DMS114 treated with DMSO at 0.1 percent for 48 hours (cell line): ENCODE measurements at regions not wholly inside any gene's neighbourhood (a gene's known extent, or its start where the extent isn't known, plus 50 kb on each side); places are given as distances from the start of the nearest gene placed in this dataset.
"Not testable (repeated sequence)": the region's sequence is repeated elsewhere in the genome, so short reads cannot be mapped to it uniquely, and the experiment has no call there.

Experiments
- DNase-seq: peaks from one replicate; lab custom pipeline; 2025; ENCODE audit not compliant: unreplicated experiment; lab: John Stamatoyannopoulos, UW

- DNase-seq, result no peak
These were observed 519.9 kb upstream of the MAGEB18 start for GRCh38 chrX:25618248-25618647.

GRCh38 chrX:25640276-25640675 is 497.9 kb upstream of the MAGEB18 start:
- no peak for DNase-seq

- DNase-seq, result no peak
These were observed 492.0 kb upstream of the MAGEB18 start for GRCh38 chrX:25646156-25646555.

- DNase-seq, result no peak
These were observed 489.4 kb upstream of the MAGEB18 start for GRCh38 chrX:25648790-25649189.

- no peak for DNase-seq
These were observed 487.8 kb upstream of the MAGEB18 start for GRCh38 chrX:25650216-25650820.

- DNase-seq, result no peak
These were observed 478.8 kb upstream of the MAGEB18 start for GRCh38 chrX:25659317-25659716.

- no peak for DNase-seq
These were observed 474.4 kb upstream of the MAGEB18 start for GRCh38 chrX:25663701-25664100.

GRCh38 chrX:25665431-25665830 is 472.7 kb upstream of the MAGEB18 start:
- no peak for DNase-seq

- no peak for DNase-seq
These were observed 470.5 kb upstream of the MAGEB18 start for GRCh38 chrX:25667681-25668080.

GRCh38 chrX:25674776-25675175 is 463.4 kb upstream of the MAGEB18 start:
- no peak for DNase-seq

- no peak for DNase-seq
These were observed 436.3 kb upstream of the MAGEB18 start for GRCh38 chrX:25701876-25702275.

GRCh38 chrX:25717122-25717521 is 421.0 kb upstream of the MAGEB18 start:
- DNase-seq, result no peak

- no peak for DNase-seq
These were observed 416.6 kb upstream of the MAGEB18 start for GRCh38 chrX:25721564-25721963.

- DNase-seq, result no peak
These were observed 411.6 kb upstream of the MAGEB18 start for GRCh38 chrX:25726539-25726938.

GRCh38 chrX:25733148-25733547 is 405.0 kb upstream of the MAGEB18 start:
- DNase-seq, result no peak

- no peak for DNase-seq
These were observed 400.6 kb upstream of the MAGEB18 start for GRCh38 chrX:25737540-25737939.

GRCh38 chrX:25742334-25742733 is 395.8 kb upstream of the MAGEB18 start:
- DNase-seq, result no peak

- DNase-seq, result no peak
These were observed 383.7 kb upstream of the MAGEB18 start for GRCh38 chrX:25754399-25754798.

- DNase-seq, result no peak
These were observed 382.9 kb upstream of the MAGEB18 start for GRCh38 chrX:25755194-25755593.

GRCh38 chrX:25762656-25763055 is 375.5 kb upstream of the MAGEB18 start:
- no peak for DNase-seq

GRCh38 chrX:25771853-25772252 is 366.3 kb upstream of the MAGEB18 start:
- DNase-seq, result not testable (repeated sequence)

GRCh38 chrX:25797796-25798195 is 340.3 kb upstream of the MAGEB18 start:
- DNase-seq, result not testable (repeated sequence)

GRCh38 chrX:25805744-25806143 is 332.4 kb upstream of the MAGEB18 start:
- no peak for DNase-seq
